ENCODE measurements at regions not wholly inside any gene's neighbourhood (a gene's known extent, or its start where the extent isn't known, plus 50 kb on each side); places are given as distances from the start of the nearest gene placed in this dataset.

DNA sequence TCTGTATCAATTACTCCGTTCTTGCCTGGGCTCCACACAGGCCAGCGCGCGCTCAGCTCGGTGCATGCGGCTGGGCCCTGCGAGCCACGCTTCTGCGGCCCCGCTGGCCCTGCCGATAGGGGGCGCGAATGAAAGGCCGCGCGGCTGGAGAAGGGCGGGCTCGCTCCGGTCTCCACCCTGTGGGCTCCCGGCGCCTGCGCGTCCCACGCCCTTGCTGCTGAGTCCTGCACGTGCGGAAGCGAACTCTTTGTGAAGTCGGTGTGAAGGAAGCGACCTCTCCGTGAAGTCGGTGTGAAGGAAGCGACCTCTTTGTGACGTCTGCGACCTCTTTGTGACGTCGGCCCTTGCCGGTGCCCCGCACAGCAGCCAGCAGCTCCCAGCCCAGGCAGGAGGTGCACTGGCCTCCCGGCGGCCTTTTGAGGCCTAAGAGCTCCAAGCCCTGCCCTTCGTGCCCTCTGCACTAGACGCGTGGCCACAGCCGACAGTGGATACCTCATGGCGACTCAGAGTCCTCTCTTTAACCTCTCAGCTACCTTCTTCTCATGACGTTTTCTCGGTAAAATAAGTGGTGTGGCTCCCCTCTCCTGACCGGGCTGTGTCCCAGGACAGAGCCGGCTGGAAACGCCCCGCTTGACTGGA lies 391.9 kb upstream of the RAB6C start:
- CTCF ChIA-PET (ENCODE audit: low intra/inter-chr PET ratio, low total read pairs): no interaction called here
- 75% methylated on average over 51 of the region's 51 CpGs for WGBS (ENCODE audit: low lambda C conversion rate)
- ATAC-seq: no peak; the same call in 2 of the 3 replicates

More for the DNA sequence above, 391.9 kb upstream of the RAB6C start:
- Histone ChIP-seq H4K20me1 (ENCODE audit: insufficient read depth, low read length) (no peaks in the 10 kb centered on the region), H3K79me2 (ENCODE audit: insufficient read depth, low read length) (no peaks in the 10 kb centered on the region), H2AFZ (ENCODE audit: low read length) (no peak overlapping the region), H3K36me3 (replicated peaks in 1 of 2; ENCODE audit: control insufficient read depth in 1 of 2, insufficient read depth in 2 of 2, low read length in 2 of 2) (no peaks in the 10 kb centered on the region), H3K27me3 (ENCODE audit: control insufficient read depth in 1 of 2, insufficient read depth in 2 of 2, low read length in 2 of 2) (peaks cover 0 to 3% of the 10 kb centered on the region in 2 experiments; a peak in 1 of 5 replicates), H3K4me1 (ENCODE audit: insufficient read depth, low read length) (no peaks in the 10 kb centered on the region), H3K4me2 (ENCODE audit: low read depth, low read length) (no peak overlapping the region), H3K9me3 (ENCODE audit: low read length) (no peaks in the 10 kb centered on the region), H3K9ac (ENCODE audit: insufficient read depth, low read depth, low read length) (no peak overlapping the region), H3K4me3 (replicated peaks in 1 of 3; ENCODE audit: insufficient read depth in 1 of 3, low read depth in 2 of 3, low read length in 3 of 3) (no peak overlapping the region), H3K27ac (ENCODE audit: extremely low read length, insufficient read depth, low read length) (no peak overlapping the region)
- DNase-seq (ENCODE audit: low spot score) (no peak), FAIRE-seq (no peak)
- in situ Hi-C loops (cut with HindIII; ENCODE audit: extremely low pct_ligation_motif_present, low pct_unique_long_range_greater_than_20kb) (no loop called here), intact Hi-C loops (cut with micrococcal nuclease; ENCODE audit: unreplicated experiment) (no loop called here)
- no peak for TF ChIP-seq CCAR2 (optimal IDR thresholded peaks at IDR 0.05; ENCODE audit: low read depth, low read length)
- TF ChIP-seq SCMH1 (CRISPR knock-in tag; IDR thresholded peaks at IDR 0.05; ENCODE audit: borderline replicate concordance): no peak
- no peak for TF ChIP-seq HOMEZ (CRISPR knock-in tag; IDR thresholded peaks at IDR 0.05; ENCODE audit: low read depth)
- TF ChIP-seq, protein P1, sequence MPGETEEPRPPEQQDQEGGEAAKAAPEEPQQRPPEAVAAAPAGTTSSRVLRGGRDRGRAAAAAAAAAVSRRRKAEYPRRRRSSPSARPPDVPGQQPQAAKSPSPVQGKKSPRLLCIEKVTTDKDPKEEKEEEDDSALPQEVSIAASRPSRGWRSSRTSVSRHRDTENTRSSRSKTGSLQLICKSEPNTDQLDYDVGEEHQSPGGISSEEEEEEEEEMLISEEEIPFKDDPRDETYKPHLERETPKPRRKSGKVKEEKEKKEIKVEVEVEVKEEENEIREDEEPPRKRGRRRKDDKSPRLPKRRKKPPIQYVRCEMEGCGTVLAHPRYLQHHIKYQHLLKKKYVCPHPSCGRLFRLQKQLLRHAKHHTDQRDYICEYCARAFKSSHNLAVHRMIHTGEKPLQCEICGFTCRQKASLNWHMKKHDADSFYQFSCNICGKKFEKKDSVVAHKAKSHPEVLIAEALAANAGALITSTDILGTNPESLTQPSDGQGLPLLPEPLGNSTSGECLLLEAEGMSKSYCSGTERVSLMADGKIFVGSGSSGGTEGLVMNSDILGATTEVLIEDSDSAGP (CRISPR knock-in tag; IDR thresholded peaks at IDR 0.05; ENCODE audit: borderline replicate concordance): no peak
- TF ChIP-seq ZNF782 (CRISPR knock-in tag; IDR thresholded peaks at IDR 0.05; ENCODE audit: borderline replicate concordance): no peak
- TF ChIP-seq TERF1 (CRISPR knock-in tag; IDR thresholded peaks at IDR 0.05): no peak
- no peak for TF ChIP-seq MAFG (CRISPR knock-in tag; IDR thresholded peaks at IDR 0.05)
- TF ChIP-seq ZNF563 (CRISPR knock-in tag; IDR thresholded peaks at IDR 0.05): no peak
- TF ChIP-seq ZNF672 (CRISPR knock-in tag; IDR thresholded peaks at IDR 0.05): no peak
- no peak for TF ChIP-seq ZNF503 (CRISPR knock-in tag; IDR thresholded peaks at IDR 0.05)
- TF ChIP-seq ERF (CRISPR knock-in tag; IDR thresholded peaks at IDR 0.05): no peak
- no peak for TF ChIP-seq GLI4 (CRISPR knock-in tag; IDR thresholded peaks at IDR 0.05; ENCODE audit: borderline replicate concordance)
- TF ChIP-seq ETV5 (CRISPR knock-in tag; IDR thresholded peaks at IDR 0.05; ENCODE audit: borderline replicate concordance): no peak
- no peak for TF ChIP-seq DNMT1 (CRISPR knock-in tag; IDR thresholded peaks at IDR 0.05)
- TF ChIP-seq HDAC6 (IDR thresholded peaks at IDR 0.05; ENCODE audit: low read depth, low read length): no peak
- POLR2A ChIA-PET: no interaction called here
- no TSS peak for BruUV-seq (replicated peaks)
